SH-SY5Y (cell line): ENCODE measurements at regions not wholly inside any gene's neighbourhood (a gene's known extent, or its start where the extent isn't known, plus 50 kb on each side); places are given as distances from the start of the nearest gene placed in this dataset.

Source experiments
- GATA2 ChIP-seq: IDR thresholded peaks from 2 replicates; pipeline ENCODE4 v1.6.1; 2011; ENCODE audit warnings: mild to moderate bottlenecking, low read depth, low read length
- GATA3 ChIP-seq: IDR thresholded peaks from 2 replicates; pipeline ENCODE4 v1.6.1; 2011; ENCODE audit warnings: low read depth, mild to moderate bottlenecking, low read length, moderate library complexity

DNA sequence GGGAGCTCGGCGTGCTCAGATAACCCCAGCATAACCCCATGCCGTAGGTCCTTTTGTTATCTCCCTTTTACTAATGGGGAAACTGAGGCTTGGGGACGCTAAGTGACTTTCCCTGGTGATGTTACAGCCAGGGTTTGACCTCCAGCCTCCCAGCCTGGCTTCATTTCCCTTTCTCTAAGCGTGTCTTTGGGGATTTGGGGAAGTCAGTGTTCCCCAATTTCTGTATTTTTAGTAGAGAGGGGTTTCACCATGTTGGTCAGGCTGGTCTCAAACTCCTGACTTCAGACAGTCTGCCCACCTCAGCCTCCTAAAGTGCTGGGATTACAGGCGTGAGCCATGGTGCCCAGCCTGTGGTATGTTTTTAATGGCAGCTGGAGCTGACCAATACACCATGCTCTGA is 85.4 kb downstream of the PHETA1 start:
- TF ChIP-seq GATA2 (no peak), GATA3 (no peak)
